ENCODE measurements at regions not wholly inside any gene's neighbourhood (a gene's known extent, or its start where the extent isn't known, plus 50 kb on each side); places are given as distances from the start of the nearest gene placed in this dataset.
A peak's percentile ranks its signal among the peaks of the same experiment; 100 is the strongest.

- no peak for TF ChIP-seq IRF4 (IDR thresholded peaks at IDR 0.05; ENCODE audit: low read depth, low read length)
- TF ChIP-seq HDAC2 (IDR thresholded peaks at IDR 0.05): no peak
- TF ChIP-seq ZBTB40 (IDR thresholded peaks at IDR 0.05; ENCODE audit: borderline replicate concordance): no peak
- TF ChIP-seq ZZZ3 (IDR thresholded peaks at IDR 0.05; ENCODE audit: control insufficient read depth, insufficient read length, low read depth): no peak
- TF ChIP-seq SUZ12 (IDR thresholded peaks at IDR 0.05; ENCODE audit: unreplicated experiment): no peak
Measured at GRCh38 chr15:70237626-70238025, 139.9 kb upstream of the TLE3 start (continued).

GRCh38 chr15:70236341-70237086 is 138.8 kb upstream of the TLE3 start:
- H3K4me1 ChIP-seq (ENCODE audit: control insufficient read depth, insufficient read depth, low read length): peaks cover 14% of the 10 kb centered on the region

More at GRCh38 chr15:70236341-70237086, 138.8 kb upstream of the TLE3 start:
- ChIA-PET SMC1A (ENCODE audit: uncharacterized antibody, unreplicated experiment) (no interaction called here), POLR2A (no interaction called here), RAD21 (ENCODE audit: unreplicated experiment) (no interaction called here), CTCF (interaction anchor here (0.5 to 1.2 kb wide), 4 partner anchors 9 to 231 kb away, joined by 3 to 4 read pairs (median 4); no protein-coding TSS in a partner anchor)
- no peaks in the 10 kb centered on the region; a peak in 1 of 4 replicates for H3K27me3 ChIP-seq (replicated peaks in 1 of 2; ENCODE audit: control insufficient read depth in 2 of 2, insufficient read depth in 2 of 2, low read length in 1 of 2)
- H3K9ac ChIP-seq (ENCODE audit: control insufficient read depth, insufficient read depth, low read length): no peak overlapping the region
- peak; percentile 32; the same call in 1 of the 2 replicates for TF ChIP-seq PAX5 (IDR thresholded peaks at IDR 0.05; ENCODE audit: borderline replicate concordance, low read depth, low read length)
- TF ChIP-seq PBX3 (IDR thresholded peaks at IDR 0.05; ENCODE audit: insufficient replicate concordance, low read depth, low read length): no peak
- no peak for TF ChIP-seq TBL1XR1 (IDR thresholded peaks at IDR 0.05; ENCODE audit: low read depth, low read length)
- TF ChIP-seq BCL11A (IDR thresholded peaks at IDR 0.05; ENCODE audit: low read depth, low read length): no peak
- DNase-seq (ENCODE audit: low read depth, low spot score) (no peak), ATAC-seq (no peak), FAIRE-seq (no peak)
- H3K4me2 ChIP-seq (ENCODE audit: control insufficient read depth, insufficient read depth): no peak overlapping the region
- H2AFZ ChIP-seq (ENCODE audit: control insufficient read depth, low read depth, low read length): no peak overlapping the region
- in situ Hi-C loops (cut with MboI) (no loop called here), intact Hi-C loops (cut with micrococcal nuclease; ENCODE audit: unreplicated experiment) (no loop called here)
- BruUV-seq (replicated peaks): no TSS peak
- H3K4me3 ChIP-seq: no peak overlapping the region
- H3K27ac ChIP-seq (ENCODE audit: control insufficient read depth, insufficient read depth): no peak overlapping the region
- H3K79me2 ChIP-seq (ENCODE audit: control insufficient read depth, insufficient read depth, low read length): no peaks in the 10 kb centered on the region
- H3K9me3 ChIP-seq (replicated peaks; ENCODE audit: control insufficient read depth, insufficient read depth, low read length): no peaks in the 10 kb centered on the region; the same call in 1 of the 3 replicates
- WGBS (ENCODE audit: insufficient coverage, insufficient replicate concordance, low lambda C conversion rate, missing lambda C conversion rate): 38% methylated on average over 5 of the region's 5 CpGs
- no peaks in the 10 kb centered on the region for H3K36me3 ChIP-seq (ENCODE audit: control insufficient read depth in 2 of 2, insufficient read depth in 2 of 2, low read length in 1 of 2)
- no peaks in the 10 kb centered on the region for H4K20me1 ChIP-seq (ENCODE audit: control insufficient read depth, insufficient read depth)
